Liver (tissue), 3 donors: ENCODE measurements at regions not wholly inside any gene's neighbourhood (a gene's known extent, or its start where the extent isn't known, plus 50 kb on each side); places are given as distances from the start of the nearest gene placed in this dataset.

ENCODE experiments used
- EGR1 ChIP-seq, 2 donors: IDR thresholded peaks; 2 replicates each; pipeline ENCODE4 v1.6.1; 2016 to 2018; ENCODE audit warnings: antibody characterized with exemption in 2 of 2, low read depth in 2 of 2
- GABPA ChIP-seq, 2 donors: IDR thresholded peaks in 1 of 2; conservative IDR thresholded peaks in 1 of 2; 2 replicates each; pipeline ENCODE4 v1.6.1; 2016; ENCODE audit warnings: antibody characterized with exemption in 2 of 2, mild to moderate bottlenecking in 1 of 2, moderate library complexity in 1 of 2
- JUND ChIP-seq, 2 donors: IDR thresholded peaks; 2 replicates each; pipeline ENCODE4 v1.6.1; 2016; ENCODE audit warnings: antibody characterized with exemption in 2 of 2
- NR2F2 ChIP-seq: IDR thresholded peaks from 2 replicates; pipeline ENCODE4 v1.6.1; 2016; ENCODE audit warnings: antibody characterized with exemption
- RAD21 ChIP-seq, 2 donors: IDR thresholded peaks; 2 replicates each; pipeline ENCODE4 v1.6.1; 2016; ENCODE audit warnings: antibody characterized with exemption in 2 of 2, mild to moderate bottlenecking in 2 of 2
- SP1 ChIP-seq: IDR thresholded peaks from 2 replicates; pipeline ENCODE4 v1.6.1; 2018; ENCODE audit warnings: antibody characterized with exemption, mild to moderate bottlenecking
- TAF1 ChIP-seq: conservative IDR thresholded peaks from 2 replicates; pipeline ENCODE4 v1.6.1; 2016; ENCODE audit warnings: antibody characterized with exemption, mild to moderate bottlenecking
- YY1 ChIP-seq: IDR thresholded peaks from 2 replicates; pipeline ENCODE4 v1.6.1; 2016; ENCODE audit warnings: antibody characterized with exemption, mild to moderate bottlenecking
- TF ChIP-seq, protein P1 (sequence below): IDR thresholded peaks from 2 replicates; pipeline ENCODE4 v1.6.1; 2016; ENCODE audit warnings: antibody characterized with exemption
- TF ChIP-seq, protein P2 (sequence below): fragments of 150-350 bp; IDR thresholded peaks from 2 replicates; pipeline ENCODE4 v1.5.1; 2017; ENCODE audit warnings: improper control_type of control experiment, low read depth, low read length; ENCODE audit not compliant: missing input control
- TF ChIP-seq, protein P3 (sequence below): IDR thresholded peaks from 2 replicates; pipeline ENCODE4 v1.6.1; 2016; ENCODE audit warnings: antibody characterized with exemption, mild to moderate bottlenecking
- TF ChIP-seq, protein P4 (sequence below): IDR thresholded peaks from 2 replicates; pipeline ENCODE4 v1.6.1; 2016; ENCODE audit warnings: antibody characterized with exemption
- donor health status: healthy.
- donor health status: healthy.

DNA sequence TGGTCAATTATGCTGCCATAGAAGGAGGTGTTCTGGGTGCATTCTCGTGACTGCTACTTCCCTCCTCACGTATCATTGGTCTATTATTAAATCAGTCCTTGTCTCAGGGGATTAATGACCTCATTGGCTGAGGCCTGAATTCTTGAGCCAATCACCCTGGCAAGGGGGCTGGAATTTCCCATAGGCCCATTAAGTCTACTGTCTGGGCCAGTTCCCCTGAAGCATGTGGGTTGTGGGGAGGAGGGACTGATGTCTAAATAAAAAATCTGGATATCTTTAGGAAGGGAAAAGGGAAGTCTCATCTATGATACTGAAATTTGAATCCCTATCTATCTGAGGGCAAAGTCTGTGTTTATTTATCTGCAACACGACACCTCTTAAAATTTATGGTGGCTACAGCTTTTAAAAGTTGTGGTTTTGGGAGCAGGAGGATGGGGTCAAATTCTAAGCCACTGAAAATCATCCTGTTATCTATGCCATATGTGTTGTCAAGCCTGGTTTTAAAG, 71.9 kb downstream of the DYRK2 start:
- TF ChIP-seq, protein P1, sequence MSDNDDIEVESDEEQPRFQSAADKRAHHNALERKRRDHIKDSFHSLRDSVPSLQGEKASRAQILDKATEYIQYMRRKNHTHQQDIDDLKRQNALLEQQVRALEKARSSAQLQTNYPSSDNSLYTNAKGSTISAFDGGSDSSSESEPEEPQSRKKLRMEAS: no peak
- TF ChIP-seq, protein P2, sequence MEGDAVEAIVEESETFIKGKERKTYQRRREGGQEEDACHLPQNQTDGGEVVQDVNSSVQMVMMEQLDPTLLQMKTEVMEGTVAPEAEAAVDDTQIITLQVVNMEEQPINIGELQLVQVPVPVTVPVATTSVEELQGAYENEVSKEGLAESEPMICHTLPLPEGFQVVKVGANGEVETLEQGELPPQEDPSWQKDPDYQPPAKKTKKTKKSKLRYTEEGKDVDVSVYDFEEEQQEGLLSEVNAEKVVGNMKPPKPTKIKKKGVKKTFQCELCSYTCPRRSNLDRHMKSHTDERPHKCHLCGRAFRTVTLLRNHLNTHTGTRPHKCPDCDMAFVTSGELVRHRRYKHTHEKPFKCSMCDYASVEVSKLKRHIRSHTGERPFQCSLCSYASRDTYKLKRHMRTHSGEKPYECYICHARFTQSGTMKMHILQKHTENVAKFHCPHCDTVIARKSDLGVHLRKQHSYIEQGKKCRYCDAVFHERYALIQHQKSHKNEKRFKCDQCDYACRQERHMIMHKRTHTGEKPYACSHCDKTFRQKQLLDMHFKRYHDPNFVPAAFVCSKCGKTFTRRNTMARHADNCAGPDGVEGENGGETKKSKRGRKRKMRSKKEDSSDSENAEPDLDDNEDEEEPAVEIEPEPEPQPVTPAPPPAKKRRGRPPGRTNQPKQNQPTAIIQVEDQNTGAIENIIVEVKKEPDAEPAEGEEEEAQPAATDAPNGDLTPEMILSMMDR: no peak
- TF ChIP-seq YY1: no peak
- no peak for TF ChIP-seq RAD21 (IDR thresholded peaks at IDR 0.05)
- TF ChIP-seq SP1: no peak
- TF ChIP-seq, protein P3, sequence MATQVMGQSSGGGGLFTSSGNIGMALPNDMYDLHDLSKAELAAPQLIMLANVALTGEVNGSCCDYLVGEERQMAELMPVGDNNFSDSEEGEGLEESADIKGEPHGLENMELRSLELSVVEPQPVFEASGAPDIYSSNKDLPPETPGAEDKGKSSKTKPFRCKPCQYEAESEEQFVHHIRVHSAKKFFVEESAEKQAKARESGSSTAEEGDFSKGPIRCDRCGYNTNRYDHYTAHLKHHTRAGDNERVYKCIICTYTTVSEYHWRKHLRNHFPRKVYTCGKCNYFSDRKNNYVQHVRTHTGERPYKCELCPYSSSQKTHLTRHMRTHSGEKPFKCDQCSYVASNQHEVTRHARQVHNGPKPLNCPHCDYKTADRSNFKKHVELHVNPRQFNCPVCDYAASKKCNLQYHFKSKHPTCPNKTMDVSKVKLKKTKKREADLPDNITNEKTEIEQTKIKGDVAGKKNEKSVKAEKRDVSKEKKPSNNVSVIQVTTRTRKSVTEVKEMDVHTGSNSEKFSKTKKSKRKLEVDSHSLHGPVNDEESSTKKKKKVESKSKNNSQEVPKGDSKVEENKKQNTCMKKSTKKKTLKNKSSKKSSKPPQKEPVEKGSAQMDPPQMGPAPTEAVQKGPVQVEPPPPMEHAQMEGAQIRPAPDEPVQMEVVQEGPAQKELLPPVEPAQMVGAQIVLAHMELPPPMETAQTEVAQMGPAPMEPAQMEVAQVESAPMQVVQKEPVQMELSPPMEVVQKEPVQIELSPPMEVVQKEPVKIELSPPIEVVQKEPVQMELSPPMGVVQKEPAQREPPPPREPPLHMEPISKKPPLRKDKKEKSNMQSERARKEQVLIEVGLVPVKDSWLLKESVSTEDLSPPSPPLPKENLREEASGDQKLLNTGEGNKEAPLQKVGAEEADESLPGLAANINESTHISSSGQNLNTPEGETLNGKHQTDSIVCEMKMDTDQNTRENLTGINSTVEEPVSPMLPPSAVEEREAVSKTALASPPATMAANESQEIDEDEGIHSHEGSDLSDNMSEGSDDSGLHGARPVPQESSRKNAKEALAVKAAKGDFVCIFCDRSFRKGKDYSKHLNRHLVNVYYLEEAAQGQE: no peak
- no peak for TF ChIP-seq JUND (IDR thresholded peaks at IDR 0.05)
- TF ChIP-seq TAF1: no peak
- TF ChIP-seq, protein P4, sequence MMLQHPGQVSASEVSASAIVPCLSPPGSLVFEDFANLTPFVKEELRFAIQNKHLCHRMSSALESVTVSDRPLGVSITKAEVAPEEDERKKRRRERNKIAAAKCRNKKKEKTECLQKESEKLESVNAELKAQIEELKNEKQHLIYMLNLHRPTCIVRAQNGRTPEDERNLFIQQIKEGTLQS: no peak
- no peak for TF ChIP-seq EGR1 (IDR thresholded peaks at IDR 0.05; ENCODE audit: low read depth in 2 of 2)
- TF ChIP-seq GABPA (IDR thresholded peaks at IDR 0.05 in 1 of 2, conservative IDR thresholded peaks at IDR 0.05 in 1 of 2): no peak
- no peak for TF ChIP-seq NR2F2
